OCI-LY3 (cell line): ENCODE measurements at regions not wholly inside any gene's neighbourhood (a gene's known extent, or its start where the extent isn't known, plus 50 kb on each side); places are given as distances from the start of the nearest gene placed in this dataset.

Source experiments
- CTCF ChIP-seq: fragments of 200-600, 300-600 bp; sonication (generic); IDR thresholded peaks from 2 replicates; pipeline ENCODE4 v1.5.1; 2014; ENCODE audit warnings: antibody characterized with exemption, low read length, low read depth
- EZH2phosphoT487 ChIP-seq: fragments of 200-600 bp; shearing (Covaris generic); IDR thresholded peaks from 2 replicates; pipeline ENCODE4 v1.6.1; 2018; ENCODE audit warnings: antibody characterized with exemption, mixed run types, low read depth

GRCh38 chr9:73680831-73681230 is 529.2 kb downstream of the ANXA1 start:
- no peak for TF ChIP-seq CTCF
- no peak for TF ChIP-seq EZH2phosphoT487
